ENCODE measurements at regions not wholly inside any gene's neighbourhood (a gene's known extent, or its start where the extent isn't known, plus 50 kb on each side); places are given as distances from the start of the nearest gene placed in this dataset.

DNA sequence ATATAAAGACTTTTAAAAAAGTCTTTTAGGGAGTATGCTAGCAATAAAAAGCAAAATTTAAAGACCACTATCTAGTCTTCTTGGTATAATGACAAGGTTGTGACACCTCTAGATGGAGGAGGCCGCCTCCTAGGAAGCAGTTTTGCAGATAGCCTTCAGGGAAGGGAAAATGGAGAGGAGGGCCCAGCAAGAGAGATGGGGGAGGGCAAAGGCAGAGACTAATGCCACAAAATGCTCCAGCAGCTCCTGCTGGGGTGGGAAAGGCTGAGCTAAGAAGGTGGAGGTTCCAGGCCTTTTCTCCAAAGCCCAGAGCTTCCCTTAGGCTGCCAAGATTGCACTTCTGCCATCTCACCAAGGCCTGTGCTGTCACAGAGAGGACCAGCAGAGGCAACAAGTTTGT is 153.9 kb upstream of the THSD7B start:
- DNase-seq (ENCODE audit: extremely low spot score, insufficient read length, low read depth) (no peak), FAIRE-seq (no peak)

DNA sequence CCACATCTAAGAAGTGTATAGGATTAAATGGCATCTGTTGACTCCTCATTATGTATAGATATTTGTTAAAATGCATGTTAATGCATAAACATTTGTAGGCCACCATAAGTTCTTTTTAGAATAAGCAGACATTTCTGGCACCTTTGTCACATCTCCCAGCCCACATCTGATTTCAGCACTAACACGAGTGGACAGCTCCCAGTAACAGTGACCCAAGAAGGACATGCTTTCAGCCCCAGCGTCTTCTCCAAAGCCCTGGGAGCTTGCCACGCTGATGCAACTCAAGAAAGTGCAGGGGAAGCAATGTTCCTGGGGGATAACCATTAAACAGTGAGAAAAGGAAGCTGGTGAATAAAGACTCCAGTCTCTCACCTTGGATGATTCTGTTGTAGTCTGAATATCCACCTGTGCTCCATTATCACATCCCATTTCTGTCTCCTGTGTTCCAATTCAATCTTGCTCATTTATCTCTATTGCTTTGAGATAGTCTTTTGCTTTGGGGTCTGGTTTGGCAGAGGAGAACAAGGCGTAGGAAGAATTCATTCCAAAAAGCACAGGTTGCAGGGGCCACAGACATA is 182.6 kb upstream of the THSD7B start:
- DNase-seq (ENCODE audit: extremely low spot score, insufficient read length, low read depth) (peak; percentile 1), FAIRE-seq (no peak)

DNA sequence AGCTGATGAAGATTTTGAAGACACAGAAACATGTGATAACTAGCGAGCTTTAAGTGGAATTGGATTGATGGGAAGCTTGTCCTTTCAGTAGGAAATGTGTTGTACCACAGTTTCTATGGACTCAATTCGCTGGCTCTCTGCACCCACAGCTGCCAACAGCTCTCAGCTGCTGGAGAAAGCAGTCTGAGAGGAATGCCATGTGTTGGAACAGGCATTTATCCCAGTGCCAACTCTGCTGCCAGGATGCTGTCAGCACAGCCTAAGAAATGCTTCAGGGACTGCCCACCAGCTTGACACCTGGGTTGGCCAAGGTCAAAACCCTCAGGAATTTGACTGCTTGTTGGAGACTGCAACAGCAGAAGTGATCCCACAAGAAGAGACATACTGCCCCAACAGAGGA is 193.0 kb upstream of the THSD7B start:
- FAIRE-seq (no peak), DNase-seq (ENCODE audit: extremely low spot score, insufficient read length, low read depth) (no peak)

DNA sequence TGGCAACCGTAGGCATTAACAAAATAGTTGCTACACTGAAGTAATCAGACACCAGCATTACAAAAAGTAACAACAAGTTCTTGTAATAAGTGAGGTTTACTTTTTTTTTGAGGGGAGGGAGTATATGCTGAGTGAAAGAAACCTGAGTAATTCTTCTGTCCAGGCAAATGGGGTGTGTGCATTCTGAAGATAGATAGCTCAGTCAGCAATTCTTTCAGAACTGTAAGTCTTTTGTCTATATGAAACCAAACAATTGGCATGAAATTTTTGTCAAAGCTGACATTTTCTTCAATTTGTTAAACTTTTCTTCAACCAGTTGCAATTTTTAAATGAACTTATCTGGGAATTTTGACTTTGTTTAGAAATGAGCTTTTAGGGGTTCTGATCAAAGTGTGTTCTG is 208.1 kb upstream of the THSD7B start:
- FAIRE-seq (no peak), DNase-seq (ENCODE audit: extremely low spot score, insufficient read length, low read depth) (no peak)

DNA sequence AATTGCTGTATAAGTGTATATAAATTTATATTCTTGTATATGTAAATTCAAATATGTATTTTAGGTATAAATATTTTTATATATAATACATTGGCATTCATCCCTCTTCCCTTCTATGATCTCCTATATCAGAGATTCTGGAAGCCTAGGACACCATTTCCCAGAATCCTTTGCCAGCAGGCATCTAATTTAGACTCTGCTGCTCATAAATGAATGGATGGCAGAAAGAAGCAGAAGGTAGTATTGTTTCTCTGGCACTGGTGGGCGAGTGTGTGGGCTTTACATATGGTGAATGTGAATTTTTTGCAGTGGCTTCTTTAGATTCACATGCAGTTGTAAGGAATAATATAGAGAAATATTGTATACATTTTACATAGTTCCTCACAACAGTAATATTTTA is 215.2 kb upstream of the THSD7B start:
- DNase-seq (ENCODE audit: extremely low spot score, insufficient read length, low read depth) = no peak
- FAIRE-seq = no peak

DNA sequence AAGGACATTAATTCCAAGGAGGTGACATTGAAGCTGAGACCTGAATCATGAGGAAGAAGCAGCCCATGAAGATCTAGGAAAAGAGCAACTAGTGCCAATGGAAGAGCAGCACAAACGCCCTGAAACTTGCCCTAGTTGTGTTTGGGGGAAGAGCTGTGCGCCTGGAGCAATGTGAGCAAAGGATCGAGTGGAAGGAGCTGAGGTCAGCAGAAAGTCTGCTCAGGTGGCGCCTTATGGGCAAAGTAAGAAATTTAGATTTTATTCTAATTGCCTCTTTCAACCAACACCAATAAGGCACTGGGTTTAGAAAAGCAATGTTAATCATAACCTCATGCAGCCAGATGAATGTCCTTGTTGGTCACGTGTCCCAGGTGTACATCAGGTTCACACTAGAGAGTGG is 226.0 kb upstream of the THSD7B start:
- FAIRE-seq (no peak), DNase-seq (ENCODE audit: extremely low spot score, insufficient read length, low read depth) (no peak)

DNA sequence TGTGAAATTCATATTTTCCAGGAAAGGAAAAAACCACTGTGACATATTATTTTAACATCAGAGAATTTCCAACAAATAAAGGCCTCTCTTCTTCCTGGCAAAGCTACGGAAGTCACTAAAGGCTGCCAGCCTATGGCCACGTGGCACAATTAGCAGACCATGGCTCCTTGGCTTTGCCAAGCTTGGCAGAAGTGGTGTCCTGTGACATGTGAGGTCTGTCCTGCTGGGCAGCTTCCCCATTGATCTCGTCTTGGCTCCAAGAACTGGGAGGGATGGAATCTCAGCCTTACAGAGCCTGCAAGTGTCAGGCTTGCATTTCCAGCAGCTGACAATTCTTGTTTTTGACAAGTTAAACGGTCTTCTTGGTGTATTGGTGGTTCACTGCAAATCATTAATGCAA is 226.9 kb upstream of the THSD7B start:
- FAIRE-seq (no peak), DNase-seq (ENCODE audit: extremely low spot score, insufficient read length, low read depth) (no peak)

DNA sequence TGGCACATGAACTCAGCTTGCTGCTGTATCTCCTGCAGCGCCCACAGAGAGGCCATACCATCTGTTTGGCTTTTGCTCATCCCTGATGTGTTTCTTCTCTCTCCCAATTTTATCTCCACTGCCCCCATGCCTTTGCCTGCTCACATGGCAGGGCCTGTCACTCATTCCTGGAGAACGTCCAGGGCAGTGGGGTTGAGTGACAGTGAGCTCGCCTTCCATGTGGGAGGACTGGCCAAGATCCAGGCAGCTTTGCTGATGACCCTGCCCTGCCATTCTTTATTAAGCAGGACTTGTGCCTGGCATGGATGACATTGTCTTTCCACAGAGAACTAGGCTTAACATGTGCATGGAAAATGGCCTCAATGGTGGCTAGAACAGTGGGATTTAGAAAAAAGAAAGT is 230.5 kb upstream of the THSD7B start:
- no peak for FAIRE-seq

DNA sequence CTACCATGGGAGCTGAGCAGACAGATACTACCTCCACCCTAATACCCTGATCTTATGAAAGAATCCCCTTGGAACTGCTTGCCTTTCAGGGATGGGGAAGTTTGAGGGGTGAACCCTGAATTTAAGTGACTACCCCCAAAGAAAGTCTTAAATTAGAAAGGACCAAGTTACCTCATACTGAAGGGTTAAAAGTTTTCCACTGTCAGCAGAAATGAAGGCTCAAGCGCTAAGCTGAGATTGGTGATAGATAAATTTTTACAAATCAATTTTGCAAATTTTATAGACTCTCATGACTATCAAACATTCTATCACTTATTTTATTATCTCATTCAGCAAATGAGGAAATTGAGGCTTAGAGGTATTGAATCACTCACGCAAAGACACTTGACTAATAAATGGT is 233.2 kb upstream of the THSD7B start:
- FAIRE-seq = no peak
- DNase-seq (ENCODE audit: extremely low spot score, insufficient read length, low read depth) = no peak

More for the DNA sequence above, 230.5 kb upstream of the THSD7B start:
- DNase-seq (ENCODE audit: extremely low spot score, insufficient read length, low read depth) = no peak

DNA sequence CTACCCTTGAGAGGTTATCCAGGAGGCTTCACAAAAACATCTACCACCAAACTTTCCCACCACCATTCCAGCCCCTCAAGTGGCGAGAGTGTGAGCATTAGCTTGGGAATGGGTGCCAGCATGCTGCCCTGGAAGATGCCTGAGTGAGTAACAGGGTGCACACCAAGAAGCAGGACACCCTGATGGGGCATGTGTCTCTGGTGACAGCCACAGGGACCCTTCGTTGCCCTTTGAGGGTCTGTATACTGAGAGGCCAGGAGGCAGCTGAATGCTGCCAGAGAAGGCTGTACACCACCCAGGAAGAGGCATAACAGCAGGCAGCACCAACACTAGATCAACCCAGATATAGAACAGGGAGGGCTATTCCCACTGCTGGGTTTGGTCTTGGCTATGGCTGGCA is 233.6 kb upstream of the THSD7B start:
- FAIRE-seq = no peak

DNA sequence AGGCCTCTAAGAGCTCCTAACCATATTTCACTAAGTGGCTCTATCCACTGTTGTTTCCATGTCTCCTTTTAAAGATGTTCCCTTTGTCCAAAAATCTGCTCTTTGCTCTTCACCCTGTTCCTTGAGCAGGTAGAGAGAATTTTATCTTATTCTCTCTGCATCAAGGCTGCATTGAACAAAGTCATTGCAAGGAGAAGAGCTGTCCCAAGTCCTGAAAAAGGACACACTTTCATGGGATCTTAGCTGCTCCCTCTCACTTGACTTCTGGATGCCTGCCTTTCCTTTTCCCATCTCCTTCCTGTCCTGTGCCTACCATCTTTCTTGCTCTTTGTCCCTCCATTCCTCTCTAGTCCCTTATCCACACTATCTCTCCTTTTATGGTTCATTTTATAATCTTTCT is 235.2 kb upstream of the THSD7B start:
- FAIRE-seq = no peak
- no peak for DNase-seq (ENCODE audit: extremely low spot score, insufficient read length, low read depth)

More for the DNA sequence above, 233.6 kb upstream of the THSD7B start:
- no peak for DNase-seq (ENCODE audit: extremely low spot score, insufficient read length, low read depth)

DNA sequence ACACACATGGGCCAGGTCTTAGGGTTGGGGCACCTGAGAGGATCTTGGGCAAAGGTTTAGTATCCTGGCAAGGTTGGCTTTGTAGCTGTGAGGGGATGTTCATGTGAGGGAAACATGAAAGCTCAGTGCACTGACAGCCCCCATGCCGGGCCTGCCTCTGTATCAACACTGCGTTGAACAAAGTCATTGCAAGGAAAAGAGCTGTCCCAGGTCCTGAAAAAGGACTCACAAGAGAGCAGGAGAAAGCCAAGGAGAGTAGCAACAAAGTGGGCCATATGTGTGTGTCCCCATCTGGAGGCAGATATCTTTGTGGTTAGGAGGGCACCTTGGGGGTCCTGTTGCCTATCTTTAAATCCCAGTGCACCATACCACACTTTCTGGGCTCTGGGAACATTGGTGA is 237.8 kb upstream of the THSD7B start:
- no peak for DNase-seq (ENCODE audit: extremely low spot score, insufficient read length, low read depth)
- no peak for FAIRE-seq

DNA sequence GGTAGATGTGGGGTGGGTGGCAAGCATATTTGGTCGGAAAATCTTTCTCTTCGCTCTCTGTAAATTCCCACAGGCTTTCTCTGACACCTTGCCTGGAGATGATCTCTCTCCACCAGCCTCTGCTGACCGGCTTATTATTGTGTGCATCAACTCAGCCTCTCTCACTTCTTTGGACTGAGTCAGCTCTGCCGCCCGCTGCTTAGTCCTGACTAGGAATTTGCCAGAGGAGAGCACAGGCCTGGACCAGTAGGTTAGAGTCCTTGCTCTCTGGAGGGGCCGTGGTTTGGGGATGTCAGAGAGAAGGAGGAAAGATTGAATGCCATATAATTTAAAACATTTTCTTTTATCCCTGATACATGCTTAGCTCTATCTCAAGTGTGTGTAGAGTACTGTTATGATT is 242.6 kb upstream of the THSD7B start:
- no peak for FAIRE-seq

DNA sequence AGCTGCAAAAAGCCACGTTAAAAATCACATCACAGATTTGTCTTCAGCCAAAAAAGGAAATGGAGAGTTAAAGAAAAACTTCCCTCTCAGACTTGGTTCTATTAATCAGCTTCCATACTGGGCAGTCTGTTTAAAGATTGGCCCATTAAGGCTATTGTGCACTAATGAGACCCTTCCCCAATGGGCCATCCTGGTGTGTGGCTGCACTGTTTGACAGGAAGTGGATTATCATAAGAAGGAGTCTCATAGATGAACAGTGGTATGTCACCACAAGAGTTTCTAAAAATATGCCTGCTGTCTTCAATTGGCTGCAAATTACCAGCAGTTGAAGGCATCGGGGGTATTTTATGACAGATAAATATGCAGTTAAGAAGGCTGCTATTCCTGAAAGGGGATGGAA is 247.6 kb upstream of the THSD7B start:
- FAIRE-seq (no peak), DNase-seq (ENCODE audit: extremely low spot score, insufficient read length, low read depth) (no peak)

More for the DNA sequence above, 242.6 kb upstream of the THSD7B start:
- DNase-seq (ENCODE audit: extremely low spot score, insufficient read length, low read depth) = no peak

DNA sequence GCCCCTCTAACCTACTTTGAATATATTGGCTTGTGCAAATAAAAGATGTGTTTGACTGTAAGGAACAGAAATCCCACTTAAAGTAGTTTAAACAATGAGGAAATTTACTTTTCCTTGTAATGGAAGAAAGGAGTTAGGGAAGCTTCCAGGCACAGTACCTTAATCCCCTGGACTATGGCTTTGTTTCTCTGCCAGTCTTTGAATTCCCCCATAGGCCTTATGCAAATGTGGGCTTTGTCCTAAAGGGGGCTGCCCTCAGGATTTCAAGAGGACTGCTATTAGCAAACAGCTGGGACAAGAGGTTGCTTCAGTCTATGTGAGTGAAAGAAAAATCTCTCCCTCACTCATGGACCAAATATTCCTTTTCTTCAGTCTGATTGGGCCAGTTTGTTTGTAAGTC is 255.1 kb upstream of the THSD7B start:
- DNase-seq (ENCODE audit: extremely low spot score, insufficient read length, low read depth) = no peak
- no peak for FAIRE-seq

DNA sequence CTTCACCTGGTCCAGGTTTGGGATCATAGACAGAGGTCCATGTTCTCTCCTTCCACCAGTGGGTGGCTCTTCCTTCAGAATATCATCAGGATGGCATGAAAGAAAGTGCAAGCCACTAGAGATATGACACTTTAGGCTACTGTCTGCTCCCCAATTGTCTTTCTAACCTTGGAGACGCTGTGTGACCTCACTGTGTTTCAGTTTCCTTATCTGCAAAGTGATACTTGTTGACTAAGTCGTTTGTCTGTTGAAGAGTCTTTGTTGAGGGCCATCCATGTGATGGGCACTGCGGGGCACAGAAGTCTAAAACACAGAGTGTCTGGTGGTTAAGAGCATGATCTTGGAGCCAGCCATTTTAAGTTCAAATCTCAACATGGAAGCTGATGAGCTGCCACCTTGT is 259.9 kb upstream of the THSD7B start:
- no peak for DNase-seq (ENCODE audit: extremely low spot score, insufficient read length, low read depth)
- no peak for FAIRE-seq

DNA sequence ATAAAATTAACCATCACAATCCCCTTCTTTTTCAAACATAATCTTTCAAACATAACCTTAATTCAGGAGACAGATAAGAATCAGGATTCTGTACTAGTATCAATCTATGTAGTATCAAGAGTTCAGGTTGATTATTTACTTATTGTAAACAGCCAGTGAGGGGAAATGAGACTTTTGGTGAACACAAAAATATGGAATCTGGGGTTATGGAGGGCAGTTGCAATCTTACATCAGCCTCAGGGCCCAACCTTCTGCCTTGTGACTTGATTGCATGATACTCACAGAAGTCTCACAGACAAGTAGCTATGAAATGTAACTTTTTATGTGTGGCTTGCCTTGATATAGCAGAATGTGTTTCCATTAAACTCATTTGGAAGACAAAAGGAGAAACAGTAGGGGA is 262.7 kb upstream of the THSD7B start:
- FAIRE-seq (no peak), DNase-seq (ENCODE audit: extremely low spot score, insufficient read length, low read depth) (no peak)

DNA sequence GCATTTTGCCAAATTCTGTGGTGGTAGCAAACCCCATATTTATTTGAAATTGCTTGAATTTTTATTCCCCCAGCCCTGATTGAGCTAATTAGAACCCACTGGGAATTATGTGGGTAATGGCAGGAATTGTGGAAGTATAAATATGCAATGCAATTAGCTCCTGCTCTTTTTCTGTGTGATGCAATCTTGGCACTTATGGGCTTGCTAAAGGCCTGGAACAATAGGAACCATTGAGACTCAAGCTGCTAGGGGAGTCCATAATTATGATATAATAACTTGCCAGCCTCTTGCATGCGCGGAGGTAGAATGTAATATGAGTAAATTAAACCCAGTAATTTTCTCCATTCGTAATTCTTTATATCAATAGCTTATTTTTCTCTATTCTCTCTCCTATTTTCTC is 267.6 kb upstream of the THSD7B start:
- FAIRE-seq (no peak), DNase-seq (ENCODE audit: extremely low spot score, insufficient read length, low read depth) (no peak)

DNA sequence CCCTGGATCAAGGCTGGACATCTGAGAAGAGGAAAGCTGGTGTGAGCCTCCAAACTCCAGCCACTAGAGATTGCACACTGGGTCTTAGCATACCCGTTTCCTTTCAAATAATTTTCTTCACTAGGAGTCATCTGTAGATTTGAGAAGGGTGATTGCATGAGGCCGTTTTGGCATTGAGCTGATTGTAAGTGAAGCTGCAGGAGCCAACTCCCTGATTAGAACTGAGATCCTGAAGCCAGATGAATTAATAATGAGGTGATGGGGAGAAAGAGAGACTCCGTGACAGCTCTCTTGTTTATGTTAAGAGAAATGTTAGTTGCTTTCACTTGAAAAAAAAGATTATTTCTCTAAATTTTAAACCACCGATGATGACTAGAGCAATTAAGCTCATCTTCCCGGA is 268.4 kb upstream of the THSD7B start:
- DNase-seq (ENCODE audit: extremely low spot score, insufficient read length, low read depth) (no peak), FAIRE-seq (no peak)

DNA sequence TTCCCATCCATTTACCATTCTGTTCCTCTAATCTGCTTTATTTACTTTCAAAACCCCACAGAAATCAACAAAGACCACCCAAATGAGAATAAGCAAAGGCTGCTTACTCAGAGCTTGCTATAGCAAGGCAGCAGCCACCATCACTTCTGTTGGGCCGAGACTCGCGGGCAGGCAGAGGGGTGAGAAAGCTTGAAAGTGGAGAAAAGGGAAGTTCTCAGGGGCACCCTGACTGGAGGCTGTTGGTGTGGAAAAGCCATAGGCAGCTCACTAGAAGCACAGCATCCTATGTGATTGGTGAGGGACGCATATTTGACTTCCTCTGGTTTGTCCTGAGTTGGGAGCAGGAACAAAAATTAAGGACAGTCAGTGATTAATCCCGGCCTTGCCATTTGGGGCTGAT is 269.7 kb upstream of the THSD7B start:
- no peak for DNase-seq (ENCODE audit: extremely low spot score, insufficient read length, low read depth)
- FAIRE-seq = no peak

DNA sequence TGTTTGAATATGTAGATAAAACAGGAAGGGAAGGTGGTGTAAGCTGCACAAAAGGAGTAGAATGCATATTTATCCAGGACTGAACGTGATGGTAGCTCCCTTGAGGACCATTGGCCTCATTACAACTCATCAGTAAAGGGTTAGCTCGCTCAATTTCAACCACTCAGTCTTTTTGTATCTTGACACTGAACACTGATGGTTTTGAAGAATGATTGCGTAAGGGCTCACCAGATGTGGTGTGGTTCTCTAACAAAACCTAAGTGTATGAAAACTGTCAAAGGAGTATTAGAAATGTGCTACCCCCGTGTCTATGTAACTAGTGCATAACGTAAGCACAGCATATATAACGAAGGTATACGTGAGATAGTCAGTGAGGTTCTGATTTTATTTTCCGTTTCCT is 272.4 kb upstream of the THSD7B start:
- DNase-seq (ENCODE audit: extremely low spot score, insufficient read length, low read depth) (no peak), FAIRE-seq (no peak)

DNA sequence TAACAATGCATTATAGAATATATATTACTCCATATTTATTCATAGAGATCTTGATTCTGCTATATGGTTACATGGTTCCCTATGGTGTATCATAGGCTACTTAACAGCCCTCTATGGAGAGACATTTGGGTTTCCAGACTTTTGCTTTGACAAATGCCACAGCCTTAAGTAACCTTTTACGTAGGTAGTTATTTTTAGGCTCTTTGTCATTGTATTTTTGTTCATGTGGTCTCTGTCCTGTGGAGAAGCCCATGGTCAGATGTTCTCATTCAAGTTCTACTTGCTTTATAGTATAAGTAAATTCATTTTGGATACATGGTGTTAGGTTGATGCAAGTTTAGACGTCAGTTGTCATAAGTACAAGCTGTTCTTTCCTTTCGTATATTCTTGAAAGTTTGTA is 275.2 kb upstream of the THSD7B start:
- FAIRE-seq = no peak
- no peak for DNase-seq (ENCODE audit: extremely low spot score, insufficient read length, low read depth)

DNA sequence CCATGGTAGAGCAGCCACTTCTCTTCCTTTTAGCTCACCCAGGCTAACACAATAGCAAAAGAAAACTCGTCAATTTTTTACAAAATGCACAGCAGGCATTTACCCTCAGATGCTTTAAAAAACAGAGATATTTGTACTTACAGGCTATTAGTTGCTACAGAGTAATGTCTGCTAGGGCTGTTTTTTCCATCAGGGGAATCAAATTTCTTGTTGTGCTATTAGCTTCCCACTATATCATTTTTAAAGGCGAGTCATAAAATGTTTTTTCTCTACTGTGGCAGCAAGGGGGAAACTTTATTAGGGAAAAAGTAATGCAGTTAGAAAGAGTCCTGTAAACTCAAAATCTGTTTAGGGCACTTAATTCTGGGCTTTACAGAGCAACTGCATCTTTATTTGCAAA is 277.9 kb upstream of the THSD7B start:
- FAIRE-seq = no peak
- DNase-seq (ENCODE audit: extremely low spot score, insufficient read length, low read depth) = no peak
